ENCODE measurements at regions not wholly inside any gene's neighbourhood (a gene's known extent, or its start where the extent isn't known, plus 50 kb on each side); places are given as distances from the start of the nearest gene placed in this dataset.

DNA sequence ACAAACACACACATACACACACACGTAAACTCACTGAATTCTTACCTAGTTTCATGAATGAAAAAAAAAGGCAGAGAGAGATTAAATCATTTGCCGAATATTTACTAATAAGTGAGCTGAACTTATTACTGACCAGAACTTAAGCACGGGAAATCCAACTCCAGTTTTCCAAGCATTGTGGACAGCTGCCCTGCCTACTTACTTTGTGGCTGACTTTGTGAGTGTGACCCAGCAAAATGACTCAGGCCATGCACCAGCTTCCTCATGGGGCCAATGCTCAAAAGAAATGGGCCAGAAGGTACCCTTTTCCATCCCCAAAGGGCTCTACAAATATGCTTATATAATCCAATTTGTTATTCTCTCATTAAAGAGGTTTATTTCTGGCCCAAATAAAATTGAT is 87.4 kb upstream of the RHOBTB1 start:
- H3K4me3 ChIP-seq (ENCODE audit: low read depth, low read length): no peak overlapping the region
- TF ChIP-seq, protein P1, sequence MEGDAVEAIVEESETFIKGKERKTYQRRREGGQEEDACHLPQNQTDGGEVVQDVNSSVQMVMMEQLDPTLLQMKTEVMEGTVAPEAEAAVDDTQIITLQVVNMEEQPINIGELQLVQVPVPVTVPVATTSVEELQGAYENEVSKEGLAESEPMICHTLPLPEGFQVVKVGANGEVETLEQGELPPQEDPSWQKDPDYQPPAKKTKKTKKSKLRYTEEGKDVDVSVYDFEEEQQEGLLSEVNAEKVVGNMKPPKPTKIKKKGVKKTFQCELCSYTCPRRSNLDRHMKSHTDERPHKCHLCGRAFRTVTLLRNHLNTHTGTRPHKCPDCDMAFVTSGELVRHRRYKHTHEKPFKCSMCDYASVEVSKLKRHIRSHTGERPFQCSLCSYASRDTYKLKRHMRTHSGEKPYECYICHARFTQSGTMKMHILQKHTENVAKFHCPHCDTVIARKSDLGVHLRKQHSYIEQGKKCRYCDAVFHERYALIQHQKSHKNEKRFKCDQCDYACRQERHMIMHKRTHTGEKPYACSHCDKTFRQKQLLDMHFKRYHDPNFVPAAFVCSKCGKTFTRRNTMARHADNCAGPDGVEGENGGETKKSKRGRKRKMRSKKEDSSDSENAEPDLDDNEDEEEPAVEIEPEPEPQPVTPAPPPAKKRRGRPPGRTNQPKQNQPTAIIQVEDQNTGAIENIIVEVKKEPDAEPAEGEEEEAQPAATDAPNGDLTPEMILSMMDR (IDR thresholded peaks at IDR 0.05; ENCODE audit: control insufficient read depth, extremely low read depth, insufficient read depth): no peak
- no peak for DNase-seq (ENCODE audit: low read depth)

DNA sequence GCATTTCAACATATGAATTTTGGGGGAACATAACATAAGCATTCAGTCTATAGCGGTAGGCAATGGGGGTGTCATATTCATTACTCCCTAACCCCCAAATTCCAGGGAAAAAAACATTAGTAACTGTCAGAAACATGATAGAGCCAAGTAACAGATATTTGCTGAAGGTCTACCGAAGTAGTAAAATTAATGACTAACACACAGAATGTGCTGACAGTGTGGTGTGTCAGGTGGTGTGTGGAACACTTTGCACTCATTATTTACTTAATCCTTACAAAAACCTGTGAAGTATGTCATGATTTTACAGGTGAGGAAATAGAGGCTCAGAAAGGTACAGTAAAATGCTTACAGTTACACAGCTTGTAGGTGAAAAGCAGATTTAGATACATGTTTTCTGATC is 85.4 kb upstream of the RHOBTB1 start:
- H3K4me3 ChIP-seq (ENCODE audit: low read depth, low read length): no peak overlapping the region
- TF ChIP-seq, protein P1 (IDR thresholded peaks at IDR 0.05; ENCODE audit: control insufficient read depth, extremely low read depth, insufficient read depth): no peak
- DNase-seq (ENCODE audit: low read depth): peak; percentile 30

DNA sequence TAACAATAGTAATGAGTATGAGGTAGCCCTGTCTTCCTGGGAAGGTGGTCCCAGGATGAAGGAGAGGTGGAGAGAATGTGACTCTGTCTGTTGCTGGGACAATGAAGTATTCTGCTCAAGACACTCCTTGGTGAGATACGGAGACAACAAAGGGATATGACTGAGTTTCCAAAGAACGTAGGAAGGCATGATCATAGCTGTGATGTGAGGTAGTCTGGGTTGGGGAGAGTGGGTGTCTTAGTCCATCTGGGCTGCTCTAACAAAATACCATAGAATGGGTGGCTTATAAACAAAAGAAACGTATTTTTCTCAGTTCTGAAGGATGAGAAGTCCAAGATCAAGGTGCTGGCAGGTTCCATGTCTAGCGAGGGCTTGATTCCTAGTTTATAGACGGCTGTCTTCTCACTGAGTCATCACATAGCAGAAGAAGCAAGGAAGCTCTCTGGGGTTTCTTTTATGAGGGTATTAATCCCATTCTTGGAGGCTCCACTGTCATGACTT is 84.9 kb upstream of the RHOBTB1 start:
- TF ChIP-seq, protein P1 (IDR thresholded peaks at IDR 0.05; ENCODE audit: control insufficient read depth, extremely low read depth, insufficient read depth): no peak
- no peak for DNase-seq (ENCODE audit: low read depth)
- H3K4me3 ChIP-seq (ENCODE audit: low read depth, low read length): no peak overlapping the region

DNA sequence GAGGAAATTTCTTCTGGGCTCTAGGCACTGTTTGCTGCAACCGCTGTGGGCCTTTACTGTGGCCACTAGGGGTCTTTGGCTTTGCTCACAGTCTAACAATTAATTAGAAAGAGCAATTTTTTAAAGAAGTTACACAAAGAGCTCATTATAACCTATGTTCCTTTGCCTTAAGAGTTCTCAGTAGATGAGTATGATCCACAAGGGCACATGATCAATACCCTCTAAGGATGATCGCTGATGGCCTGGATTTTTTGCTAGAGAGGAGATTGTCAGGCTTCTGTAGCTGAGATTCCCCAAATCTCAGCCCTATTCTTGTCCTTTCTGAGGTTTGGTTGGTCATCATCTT is 80.8 kb upstream of the RHOBTB1 start:
- TF ChIP-seq, protein P1 (IDR thresholded peaks at IDR 0.05; ENCODE audit: control insufficient read depth, extremely low read depth, insufficient read depth): peak; percentile 49
- H3K4me3 ChIP-seq (ENCODE audit: low read depth, low read length): no peak overlapping the region
- no peak for DNase-seq (ENCODE audit: low read depth)

DNA sequence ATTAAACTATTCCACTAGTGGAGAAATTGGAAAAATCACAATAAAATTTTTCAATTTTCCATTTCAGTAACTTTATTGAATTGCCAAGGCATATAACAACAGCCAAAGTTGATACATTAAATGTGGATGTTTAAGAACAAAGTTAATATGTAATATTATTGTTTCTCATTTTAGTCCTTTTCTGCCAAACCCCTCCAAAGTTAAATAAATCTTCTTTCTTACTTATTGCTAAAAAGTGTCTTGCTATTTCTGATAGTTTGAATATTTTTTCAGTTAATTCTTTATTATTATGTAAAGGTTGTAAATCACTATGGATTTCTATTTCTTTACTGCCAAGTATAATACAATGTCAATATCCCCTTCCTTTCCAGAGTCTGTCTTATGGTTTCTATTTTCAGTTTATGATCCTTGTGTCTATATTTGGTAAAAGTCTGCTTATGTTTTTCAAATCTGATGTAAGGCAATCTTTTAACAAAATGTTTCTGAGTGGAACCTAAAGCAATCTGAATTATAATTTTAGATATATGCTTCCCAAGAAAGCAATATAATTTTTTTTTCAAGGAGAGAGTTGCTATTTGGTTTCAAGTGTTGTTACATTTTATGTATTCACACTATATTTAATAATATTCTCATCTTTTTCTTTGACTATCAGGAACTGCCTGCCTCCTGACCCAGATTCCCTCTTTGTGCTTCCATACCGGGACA is 80.3 kb upstream of the RHOBTB1 start:
- no peak for DNase-seq (ENCODE audit: low read depth)
- TF ChIP-seq, protein P1 (IDR thresholded peaks at IDR 0.05; ENCODE audit: control insufficient read depth, extremely low read depth, insufficient read depth): no peak
- H3K4me3 ChIP-seq (ENCODE audit: low read depth, low read length): no peak overlapping the region

DNA sequence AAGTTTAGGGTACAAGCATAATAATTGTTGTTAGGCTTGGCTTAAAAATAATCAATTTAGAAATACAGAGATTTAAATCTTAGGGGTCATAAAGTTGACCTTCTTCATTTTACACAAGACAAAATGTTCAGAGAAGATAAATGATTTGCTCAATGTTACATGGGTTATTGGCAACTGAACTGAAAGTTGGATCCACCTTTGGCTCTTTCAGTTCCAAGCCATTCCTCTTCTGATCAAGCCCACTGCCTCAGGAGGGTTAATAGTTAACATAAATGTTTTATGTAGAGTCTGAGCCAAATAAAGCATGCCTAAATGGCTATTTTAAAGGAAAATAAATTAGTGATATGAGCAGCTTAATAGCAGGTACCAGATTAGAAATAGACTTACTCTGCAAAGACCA is 79.1 kb upstream of the RHOBTB1 start:
- TF ChIP-seq, protein P1 (IDR thresholded peaks at IDR 0.05; ENCODE audit: control insufficient read depth, extremely low read depth, insufficient read depth): no peak
- DNase-seq (ENCODE audit: low read depth): no peak
- no peak overlapping the region for H3K4me3 ChIP-seq (ENCODE audit: low read depth, low read length)

DNA sequence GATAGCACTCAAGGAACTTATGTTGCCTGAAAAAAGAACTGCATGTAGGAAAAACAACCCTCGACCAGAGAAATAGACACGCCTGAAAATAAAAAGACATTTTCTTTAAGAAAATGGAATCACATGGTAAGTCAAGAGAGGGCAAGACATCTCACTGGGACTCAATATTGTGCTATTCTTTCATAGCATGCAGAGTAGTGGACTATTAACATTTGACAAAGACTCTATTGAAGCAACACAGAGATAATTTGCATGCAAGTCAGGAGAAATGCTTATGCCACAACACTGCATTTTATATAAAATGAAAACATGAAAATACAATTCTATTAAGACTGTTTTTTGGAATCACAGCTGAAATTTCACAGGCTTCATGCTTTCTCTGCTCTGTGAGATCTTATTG is 77.9 kb upstream of the RHOBTB1 start:
- no peak for DNase-seq (ENCODE audit: low read depth)
- no peak overlapping the region for H3K4me3 ChIP-seq (ENCODE audit: low read depth, low read length)
- TF ChIP-seq, protein P1 (IDR thresholded peaks at IDR 0.05; ENCODE audit: control insufficient read depth, extremely low read depth, insufficient read depth): no peak

Data from LNCaP clone FGC (cell line).